ENCODE measurements at regions not wholly inside any gene's neighbourhood (a gene's known extent, or its start where the extent isn't known, plus 50 kb on each side); places are given as distances from the start of the nearest gene placed in this dataset.

- no peak overlapping the region for H2AK5ac ChIP-seq (ENCODE audit: low read depth, low read length)
- no peak overlapping the region for H4K5ac ChIP-seq (ENCODE audit: low read depth, low read length)
- no peak overlapping the region for H3K14ac ChIP-seq (replicated peaks; ENCODE audit: low read depth, low read length)
- no peak overlapping the region for H3K9ac ChIP-seq (ENCODE audit: low read depth, low read length)
- no peaks in the 10 kb centered on the region; the same call in 1 of the 2 replicates for H3K9me3 ChIP-seq (ENCODE audit: control insufficient read depth, insufficient read depth, low read length)
- no CpG with 5 or more reads among the region's 8 CpGs for WGBS, 2 experiments (ENCODE audit: extremely low coverage in 2 of 2, insufficient read length in 1 of 2)
- H3K4me3 ChIP-seq (ENCODE audit: insufficient read depth, low read depth, low read length) = no peak overlapping the region
- no peak overlapping the region for H4K8ac ChIP-seq (ENCODE audit: low read depth in 2 of 2, low read length in 2 of 2)
- no TSS peak for BruUV-seq (replicated peaks)
- intact Hi-C loops (cut with micrococcal nuclease) (no loop called here), dilution Hi-C loops (cut with HindIII; ENCODE audit: low sequenced_read_pairs, unreplicated experiment) (no loop called here), in situ Hi-C loops (cut with MboI; ENCODE audit: low sequenced_read_pairs) (no loop called here)
- no peak for TF ChIP-seq CEBPB (IDR thresholded peaks at IDR 0.05; ENCODE audit: low read depth, low read length)
- TF ChIP-seq MAZ (IDR thresholded peaks at IDR 0.05; ENCODE audit: borderline replicate concordance, low read depth, low read length) = no peak
- TF ChIP-seq SMC3 (IDR thresholded peaks at IDR 0.05; ENCODE audit: low read depth, low read length) = no peak
- TF ChIP-seq, protein P1, sequence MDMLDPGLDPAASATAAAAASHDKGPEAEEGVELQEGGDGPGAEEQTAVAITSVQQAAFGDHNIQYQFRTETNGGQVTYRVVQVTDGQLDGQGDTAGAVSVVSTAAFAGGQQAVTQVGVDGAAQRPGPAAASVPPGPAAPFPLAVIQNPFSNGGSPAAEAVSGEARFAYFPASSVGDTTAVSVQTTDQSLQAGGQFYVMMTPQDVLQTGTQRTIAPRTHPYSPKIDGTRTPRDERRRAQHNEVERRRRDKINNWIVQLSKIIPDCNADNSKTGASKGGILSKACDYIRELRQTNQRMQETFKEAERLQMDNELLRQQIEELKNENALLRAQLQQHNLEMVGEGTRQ (IDR thresholded peaks at IDR 0.05; ENCODE audit: low read depth, low read length) = no peak
- no peak for TF ChIP-seq MAFK (IDR thresholded peaks at IDR 0.05; ENCODE audit: low read depth, low read length)
- TF ChIP-seq NFE2L2 (IDR thresholded peaks at IDR 0.05; ENCODE audit: low read depth, low read length) = no peak
- TF ChIP-seq RFX5 (IDR thresholded peaks at IDR 0.05; ENCODE audit: low read depth, low read length) = no peak
- TF ChIP-seq CHD1 (IDR thresholded peaks at IDR 0.05; ENCODE audit: low read depth, low read length) = no peak
- no peak for TF ChIP-seq RAD21 (IDR thresholded peaks at IDR 0.05; ENCODE audit: low read length)
- TF ChIP-seq ELK1 (IDR thresholded peaks at IDR 0.05; ENCODE audit: borderline replicate concordance, low read depth, low read length) = no peak
- no peak for TF ChIP-seq FOS (IDR thresholded peaks at IDR 0.05; ENCODE audit: low read depth, low read length)
- TF ChIP-seq BHLHE40 (IDR thresholded peaks at IDR 0.05; ENCODE audit: low read depth, low read length) = no peak
- TF ChIP-seq CTCF (conservative IDR thresholded peaks at IDR 0.05; ENCODE audit: low read depth, low read length) = no peak
- TF ChIP-seq POLR2A (IDR thresholded peaks at IDR 0.05; ENCODE audit: low read depth, low read length) = no peak
- no peak for TF ChIP-seq RCOR1 (IDR thresholded peaks at IDR 0.05; ENCODE audit: insufficient replicate concordance, low read length)
- TF ChIP-seq MXI1 (IDR thresholded peaks at IDR 0.05; ENCODE audit: borderline replicate concordance, low read depth, low read length) = no peak
- no peak for ATAC-seq (ENCODE audit: low read depth)
- H2AFZ ChIP-seq (replicated peaks; ENCODE audit: low read length, poor library complexity) = no peak overlapping the region
- ChIA-PET POLR2A (ENCODE audit: unreplicated experiment) (no interaction called here), CTCF (interaction anchor here (0.5 kb wide), 1 partner anchor 31 kb away, joined by 3 read pairs; no protein-coding TSS in a partner anchor)
- no peaks in the 10 kb centered on the region for H4K20me1 ChIP-seq (ENCODE audit: insufficient read depth, low read length)
- DNase-seq = no peak
- H3K79me1 ChIP-seq (ENCODE audit: low read depth in 1 of 2, low read length in 2 of 2) = no peaks in the 10 kb centered on the region
- H3K56ac ChIP-seq (ENCODE audit: extremely low read depth, insufficient read depth, low read length) = no peak overlapping the region
- no peak overlapping the region for H3K23ac ChIP-seq (ENCODE audit: low read depth, low read length)
- no peak overlapping the region for H2BK120ac ChIP-seq (ENCODE audit: low read depth, low read length)
- H3K36me3 ChIP-seq (ENCODE audit: control insufficient read depth, insufficient read depth, low read length) = no peaks in the 10 kb centered on the region
- no peak overlapping the region for H2AK9ac ChIP-seq (replicated peaks; ENCODE audit: low read depth, low read length, poor library complexity)
- H3K4me1 ChIP-seq (ENCODE audit: control insufficient read depth, insufficient read depth, low read length) = peaks cover 1% of the 10 kb centered on the region; the same call in 1 of the 2 replicates
- peaks cover 4% of the 10 kb centered on the region for H3K27me3 ChIP-seq (ENCODE audit: control insufficient read depth, insufficient read depth, low read length)
- H3K18ac ChIP-seq (ENCODE audit: low read depth, low read length) = no peak overlapping the region
- H2BK15ac ChIP-seq (ENCODE audit: low read depth, low read length) = no peak overlapping the region
- no peak overlapping the region for H2BK5ac ChIP-seq (ENCODE audit: low read depth, low read length, poor library complexity, severe bottlenecking)
- no peak overlapping the region for H4K91ac ChIP-seq (ENCODE audit: insufficient read depth, low read depth, low read length)
- H2BK20ac ChIP-seq (ENCODE audit: low read depth, low read length) = no peak overlapping the region
- H3K27ac ChIP-seq (ENCODE audit: insufficient read depth, low read length) = no peak overlapping the region
- no peak overlapping the region for H3K4ac ChIP-seq (ENCODE audit: low read depth, low read length)
- H3K9me1 ChIP-seq (ENCODE audit: insufficient read depth, low read length) = no peaks in the 10 kb centered on the region
- H3K4me2 ChIP-seq (ENCODE audit: low read depth, low read length) = no peak overlapping the region
Observed at GRCh38 chr3:72126441-72127223, 341.7 kb upstream of the PROK2 start.

Data from IMR-90 (cell line).